ENCODE measurements at regions not wholly inside any gene's neighbourhood (a gene's known extent, or its start where the extent isn't known, plus 50 kb on each side); places are given as distances from the start of the nearest gene placed in this dataset.

DNA sequence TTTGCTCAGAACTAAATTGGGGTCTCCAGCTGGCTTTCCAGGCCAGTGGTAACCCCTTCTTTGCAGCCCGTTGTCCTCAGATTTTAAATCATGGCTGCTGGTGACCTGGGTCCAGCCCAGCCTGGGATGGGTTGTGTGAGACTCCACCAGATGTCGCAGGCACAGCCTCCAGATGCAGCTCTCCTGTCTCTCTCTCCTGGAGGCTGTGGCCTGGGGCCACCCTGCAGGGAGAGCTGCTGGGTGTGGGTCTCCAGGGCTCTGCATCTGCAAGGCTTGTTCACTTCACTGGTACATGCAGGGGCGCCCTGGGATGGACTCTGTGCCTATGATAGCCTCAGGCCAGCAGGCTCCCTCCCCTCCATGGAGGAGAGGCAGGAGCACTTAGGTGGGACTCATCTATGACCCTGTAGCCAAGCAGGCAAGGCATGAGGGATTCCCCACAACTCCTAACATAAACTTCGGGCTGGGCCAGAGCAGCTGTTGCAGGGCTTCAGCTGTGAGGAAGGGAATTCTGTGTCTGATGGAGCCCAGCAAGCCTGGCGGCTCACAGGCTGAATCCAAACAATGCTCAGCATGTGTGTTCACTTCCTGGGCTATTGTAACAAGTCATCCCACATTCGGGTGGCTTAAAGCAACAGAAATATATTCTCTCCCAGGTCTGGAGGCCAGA, 94.7 kb upstream of the NXT1 start:
- peaks cover 6 to 40% (median 24%) of the 10 kb centered on the region in 12 donors for H3K4me1 ChIP-seq
- no peaks in the 10 kb centered on the region for H3K27me3 ChIP-seq
- H3K4me3 ChIP-seq, result no peak overlapping the region
- no peaks in the 10 kb centered on the region for H3K9me3 ChIP-seq
- ATAC-seq (peak in 1 of 4 donors; percentile 23), DNase-seq (no peak)
- H3K36me3 ChIP-seq, result no peaks in the 10 kb centered on the region
- intact Hi-C loops (cut with DNase I), result no loop called here
- H3K27ac ChIP-seq, result peak overlapping the region in 10 of 12 donors; percentile 30 to 82 (median 69)
- TF ChIP-seq, protein P1, sequence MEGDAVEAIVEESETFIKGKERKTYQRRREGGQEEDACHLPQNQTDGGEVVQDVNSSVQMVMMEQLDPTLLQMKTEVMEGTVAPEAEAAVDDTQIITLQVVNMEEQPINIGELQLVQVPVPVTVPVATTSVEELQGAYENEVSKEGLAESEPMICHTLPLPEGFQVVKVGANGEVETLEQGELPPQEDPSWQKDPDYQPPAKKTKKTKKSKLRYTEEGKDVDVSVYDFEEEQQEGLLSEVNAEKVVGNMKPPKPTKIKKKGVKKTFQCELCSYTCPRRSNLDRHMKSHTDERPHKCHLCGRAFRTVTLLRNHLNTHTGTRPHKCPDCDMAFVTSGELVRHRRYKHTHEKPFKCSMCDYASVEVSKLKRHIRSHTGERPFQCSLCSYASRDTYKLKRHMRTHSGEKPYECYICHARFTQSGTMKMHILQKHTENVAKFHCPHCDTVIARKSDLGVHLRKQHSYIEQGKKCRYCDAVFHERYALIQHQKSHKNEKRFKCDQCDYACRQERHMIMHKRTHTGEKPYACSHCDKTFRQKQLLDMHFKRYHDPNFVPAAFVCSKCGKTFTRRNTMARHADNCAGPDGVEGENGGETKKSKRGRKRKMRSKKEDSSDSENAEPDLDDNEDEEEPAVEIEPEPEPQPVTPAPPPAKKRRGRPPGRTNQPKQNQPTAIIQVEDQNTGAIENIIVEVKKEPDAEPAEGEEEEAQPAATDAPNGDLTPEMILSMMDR (IDR thresholded peaks at IDR 0.05), result no peak
- TF ChIP-seq POLR2A (IDR thresholded peaks at IDR 0.05), result no peak
- 46 to 70% (median 62%) methylated on average over 6 of the region's 6 CpGs for WGBS, 4 donors

DNA sequence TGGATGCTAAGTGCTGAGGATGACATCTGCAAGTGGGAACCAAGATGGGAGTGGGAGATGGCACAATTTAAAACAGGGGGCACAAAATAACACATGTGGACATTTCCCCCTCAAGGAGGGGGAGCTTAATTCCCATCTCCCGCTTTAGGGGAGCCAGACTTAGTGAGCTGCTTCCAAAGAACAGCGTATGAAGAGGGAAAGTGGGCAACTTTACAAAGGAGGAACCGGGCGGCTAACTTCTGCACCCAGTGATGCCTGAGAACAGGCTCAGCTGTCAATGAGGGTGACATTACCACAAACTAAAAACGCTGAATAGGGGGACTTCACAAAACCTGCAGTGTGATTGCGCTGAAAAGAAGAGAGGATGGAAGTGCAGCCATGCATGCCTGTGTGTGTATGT, 95.5 kb upstream of the NXT1 start:
- ATAC-seq, result no peak
- TF ChIP-seq, protein P1 (IDR thresholded peaks at IDR 0.05), result no peak
- TF ChIP-seq POLR2A (IDR thresholded peaks at IDR 0.05), result no peak
- no peaks in the 10 kb centered on the region for H3K9me3 ChIP-seq
- H3K36me3 ChIP-seq, result no peaks in the 10 kb centered on the region
- DNase-seq, result no peak
- H3K4me1 ChIP-seq, result peaks cover 6 to 40% (median 24%) of the 10 kb centered on the region in 12 donors
- intact Hi-C loops (cut with DNase I), result no loop called here
- H3K27ac ChIP-seq, result no peak overlapping the region
- no peak overlapping the region for H3K4me3 ChIP-seq
- WGBS, 4 donors, result 83 to 91% (median 89%) methylated on average over 6 of the region's 6 CpGs
- no peaks in the 10 kb centered on the region for H3K27me3 ChIP-seq

DNA sequence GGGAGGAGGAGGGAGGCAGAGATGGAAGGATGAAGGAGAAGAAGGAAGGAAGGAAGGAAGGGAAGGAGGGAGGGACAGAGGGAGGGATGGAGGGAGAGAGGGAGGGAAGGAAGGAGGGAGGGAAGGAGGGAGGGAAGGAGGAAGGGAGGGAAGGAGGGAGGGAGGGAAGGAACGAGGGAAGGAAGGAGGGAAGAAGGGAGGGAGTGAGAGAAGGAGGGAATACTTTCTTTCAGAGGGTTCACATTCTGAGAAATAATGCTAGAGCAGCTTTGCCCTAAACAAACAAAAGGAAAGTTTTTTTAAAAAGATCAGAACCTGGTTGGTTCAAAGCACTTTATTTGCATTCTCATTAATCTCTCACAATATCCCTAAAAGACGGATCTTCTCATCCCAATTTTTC, 96.1 kb upstream of the NXT1 start:
- TF ChIP-seq POLR2A (IDR thresholded peaks at IDR 0.05), result no peak
- TF ChIP-seq, protein P1 (IDR thresholded peaks at IDR 0.05), result no peak
- no peaks in the 10 kb centered on the region for H3K9me3 ChIP-seq
- ATAC-seq, result no peak
- peaks cover 6 to 40% (median 24%) of the 10 kb centered on the region in 12 donors for H3K4me1 ChIP-seq
- no peak overlapping the region for H3K27ac ChIP-seq
- H3K4me3 ChIP-seq, result no peak overlapping the region
- H3K27me3 ChIP-seq, result no peaks in the 10 kb centered on the region
- intact Hi-C loops (cut with DNase I), result loop anchor here in 1 of 10 donors (5.0 kb wide), 1 partner anchor 78 kb away; no protein-coding TSS in a partner anchor
- H3K36me3 ChIP-seq, result no peaks in the 10 kb centered on the region
- DNase-seq, result no peak
- 54 to 65% (median 64%) methylated on average over 2 of the region's 2 CpGs for WGBS, 4 donors

- DNase-seq (no peak), ATAC-seq (no peak)
- 81 to 93% (median 84%) methylated on average over 5 of the region's 5 CpGs for WGBS, 4 donors
- TF ChIP-seq, protein P1 (IDR thresholded peaks at IDR 0.05), result no peak
- TF ChIP-seq POLR2A (IDR thresholded peaks at IDR 0.05), result no peak
- Histone ChIP-seq H3K9me3 (no peaks in the 10 kb centered on the region), H3K4me3 (no peak overlapping the region), H3K27ac (no peak overlapping the region), H3K36me3 (no peaks in the 10 kb centered on the region), H3K27me3 (no peaks in the 10 kb centered on the region), H3K4me1 (peaks cover 6 to 36% (median 24%) of the 10 kb centered on the region in 12 donors)
- intact Hi-C loops (cut with DNase I), result loop anchor here in 1 of 10 donors (5.0 kb wide), 1 partner anchor 78 kb away; no protein-coding TSS in a partner anchor
Measured at GRCh38 chr20:23254034-23254433, 96.6 kb upstream of the NXT1 start.

All from heart left ventricle (tissue), 16 donors.